ENCODE measurements at regions not wholly inside any gene's neighbourhood (a gene's known extent, or its start where the extent isn't known, plus 50 kb on each side); places are given as distances from the start of the nearest gene placed in this dataset.

DNA sequence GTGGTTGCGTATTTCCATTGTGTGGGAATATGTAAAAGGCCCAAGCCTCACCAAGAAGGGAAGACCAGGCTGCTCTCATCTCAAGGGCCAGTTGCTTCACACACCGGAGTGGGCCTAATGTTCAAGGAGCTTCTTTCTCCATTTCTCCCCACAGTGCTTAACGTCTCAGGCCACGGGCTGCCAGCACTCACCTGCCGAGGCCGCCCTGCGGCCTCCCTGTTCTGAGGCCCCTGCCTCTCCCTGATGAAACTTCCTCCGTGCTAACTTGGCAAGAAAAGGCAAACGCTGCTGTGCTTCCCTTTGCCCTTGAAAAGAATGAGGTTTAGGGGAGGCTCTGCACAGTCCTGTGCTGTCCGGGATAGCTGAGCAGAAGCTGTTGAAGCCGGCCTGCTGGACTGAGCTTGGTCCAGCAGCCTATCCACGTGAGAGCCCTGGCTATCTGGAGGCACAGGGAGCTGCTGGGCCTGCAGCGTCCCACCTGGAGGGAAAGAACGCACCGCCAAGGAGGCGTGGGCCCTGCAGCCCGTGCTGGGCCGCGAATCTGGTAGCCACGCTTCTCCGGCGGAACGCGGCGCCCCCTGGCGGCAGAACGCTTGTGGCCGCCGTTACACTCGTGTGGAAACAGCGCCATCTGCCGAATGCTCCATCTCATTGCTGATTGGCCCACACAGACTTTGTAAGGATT is 73.5 kb upstream of the PRSS3 start (continued):
- TF ChIP-seq RARG (CRISPR knock-in tag; IDR thresholded peaks at IDR 0.05; ENCODE audit: low read depth) (no peak), NCOR1 (IDR thresholded peaks at IDR 0.05; ENCODE audit: borderline replicate concordance, low read length) (no peak), RXRA (CRISPR knock-in tag; IDR thresholded peaks at IDR 0.05) (peak; percentile 51; the same call in 1 of the 2 replicates), U2AF1 (optimal IDR thresholded peaks at IDR 0.05; ENCODE audit: low read depth, low read length) (no peak), CREM (IDR thresholded peaks at IDR 0.05) (no peak), CREM (CRISPR knock-in tag; IDR thresholded peaks at IDR 0.05) (no peak), CCDC6 (CRISPR knock-in tag; IDR thresholded peaks at IDR 0.05) (peak; percentile 30; the same call in 1 of the 2 replicates), ZNF572 (CRISPR knock-in tag; IDR thresholded peaks at IDR 0.05) (no peak), ZFP90 (CRISPR knock-in tag; IDR thresholded peaks at IDR 0.05; ENCODE audit: borderline replicate concordance) (peak; percentile 83; the same call in 1 of the 2 replicates), FOXC1 (CRISPR knock-in tag; IDR thresholded peaks at IDR 0.05; ENCODE audit: borderline replicate concordance) (no peak), ZNF12 (CRISPR knock-in tag; IDR thresholded peaks at IDR 0.05) (peak; percentile 41; the same call in 1 of the 2 replicates), SIX4 (CRISPR knock-in tag; IDR thresholded peaks at IDR 0.05) (no peak), ZNF33B (CRISPR knock-in tag; IDR thresholded peaks at IDR 0.05) (0 out of 2 replicates have a peak, but pooled peaks have one; percentile 28), ZNF263 (CRISPR knock-in tag; IDR thresholded peaks at IDR 0.05) (peak; percentile 45; the same call in 1 of the 2 replicates), NFKB2 (CRISPR knock-in tag; IDR thresholded peaks at IDR 0.05; ENCODE audit: borderline replicate concordance) (peak; percentile 77; the same call in 1 of the 2 replicates)
- TF ChIP-seq, protein P1, sequence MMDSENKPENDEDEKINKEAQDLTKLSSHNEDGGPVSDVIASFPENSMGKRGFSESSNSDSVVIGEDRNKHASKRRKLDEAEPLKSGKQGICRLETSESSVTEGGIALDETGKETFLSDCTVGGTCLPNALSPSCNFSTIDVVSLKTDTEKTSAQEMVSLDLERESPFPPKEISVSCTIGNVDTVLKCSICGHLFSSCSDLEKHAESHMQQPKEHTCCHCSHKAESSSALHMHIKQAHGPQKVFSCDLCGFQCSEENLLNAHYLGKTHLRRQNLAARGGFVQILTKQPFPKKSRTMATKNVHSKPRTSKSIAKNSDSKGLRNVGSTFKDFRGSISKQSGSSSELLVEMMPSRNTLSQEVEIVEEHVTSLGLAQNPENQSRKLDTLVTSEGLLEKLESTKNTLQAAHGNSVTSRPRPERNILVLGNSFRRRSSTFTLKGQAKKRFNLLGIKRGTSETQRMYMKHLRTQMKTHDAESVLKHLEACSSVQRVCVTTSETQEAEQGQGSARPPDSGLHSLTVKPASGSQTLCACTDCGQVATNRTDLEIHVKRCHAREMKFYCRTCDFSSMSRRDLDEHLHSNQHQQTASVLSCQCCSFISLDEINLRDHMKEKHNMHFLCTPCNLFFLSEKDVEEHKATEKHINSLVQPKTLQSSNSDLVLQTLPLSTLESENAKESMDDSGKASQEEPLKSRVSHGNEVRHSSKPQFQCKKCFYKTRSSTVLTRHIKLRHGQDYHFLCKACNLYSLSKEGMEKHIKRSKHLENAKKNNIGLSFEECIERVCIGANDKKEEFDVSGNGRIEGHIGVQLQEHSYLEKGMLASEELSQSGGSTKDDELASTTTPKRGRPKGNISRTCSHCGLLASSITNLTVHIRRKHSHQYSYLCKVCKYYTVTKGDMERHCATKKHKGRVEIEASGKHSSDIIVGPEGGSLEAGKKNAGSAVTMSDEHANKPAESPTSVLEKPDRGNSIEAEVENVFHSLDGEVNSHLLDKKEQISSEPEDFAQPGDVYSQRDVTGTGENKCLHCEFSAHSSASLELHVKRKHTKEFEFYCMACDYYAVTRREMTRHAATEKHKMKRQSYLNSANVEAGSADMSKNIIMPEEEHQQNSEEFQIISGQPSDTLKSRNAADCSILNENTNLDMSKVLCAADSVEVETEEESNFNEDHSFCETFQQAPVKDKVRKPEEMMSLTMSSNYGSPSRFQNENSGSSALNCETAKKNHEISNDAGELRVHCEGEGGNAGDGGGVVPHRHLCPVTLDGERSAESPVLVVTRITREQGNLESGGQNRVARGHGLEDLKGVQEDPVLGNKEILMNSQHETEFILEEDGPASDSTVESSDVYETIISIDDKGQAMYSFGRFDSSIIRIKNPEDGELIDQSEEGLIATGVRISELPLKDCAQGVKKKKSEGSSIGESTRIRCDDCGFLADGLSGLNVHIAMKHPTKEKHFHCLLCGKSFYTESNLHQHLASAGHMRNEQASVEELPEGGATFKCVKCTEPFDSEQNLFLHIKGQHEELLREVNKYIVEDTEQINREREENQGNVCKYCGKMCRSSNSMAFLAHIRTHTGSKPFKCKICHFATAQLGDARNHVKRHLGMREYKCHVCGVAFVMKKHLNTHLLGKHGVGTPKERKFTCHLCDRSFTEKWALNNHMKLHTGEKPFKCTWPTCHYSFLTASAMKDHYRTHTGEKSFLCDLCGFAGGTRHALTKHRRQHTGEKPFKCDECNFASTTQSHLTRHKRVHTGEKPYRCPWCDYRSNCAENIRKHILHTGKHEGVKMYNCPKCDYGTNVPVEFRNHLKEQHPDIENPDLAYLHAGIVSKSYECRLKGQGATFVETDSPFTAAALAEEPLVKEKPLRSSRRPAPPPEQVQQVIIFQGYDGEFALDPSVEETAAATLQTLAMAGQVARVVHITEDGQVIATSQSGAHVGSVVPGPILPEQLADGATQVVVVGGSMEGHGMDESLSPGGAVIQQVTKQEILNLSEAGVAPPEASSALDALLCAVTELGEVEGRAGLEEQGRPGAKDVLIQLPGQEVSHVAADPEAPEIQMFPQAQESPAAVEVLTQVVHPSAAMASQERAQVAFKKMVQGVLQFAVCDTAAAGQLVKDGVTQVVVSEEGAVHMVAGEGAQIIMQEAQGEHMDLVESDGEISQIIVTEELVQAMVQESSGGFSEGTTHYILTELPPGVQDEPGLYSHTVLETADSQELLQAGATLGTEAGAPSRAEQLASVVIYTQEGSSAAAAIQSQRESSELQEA (CRISPR knock-in tag; IDR thresholded peaks at IDR 0.05; ENCODE audit: not compliant biosample characterization) = no peak
- TF ChIP-seq, protein P2, sequence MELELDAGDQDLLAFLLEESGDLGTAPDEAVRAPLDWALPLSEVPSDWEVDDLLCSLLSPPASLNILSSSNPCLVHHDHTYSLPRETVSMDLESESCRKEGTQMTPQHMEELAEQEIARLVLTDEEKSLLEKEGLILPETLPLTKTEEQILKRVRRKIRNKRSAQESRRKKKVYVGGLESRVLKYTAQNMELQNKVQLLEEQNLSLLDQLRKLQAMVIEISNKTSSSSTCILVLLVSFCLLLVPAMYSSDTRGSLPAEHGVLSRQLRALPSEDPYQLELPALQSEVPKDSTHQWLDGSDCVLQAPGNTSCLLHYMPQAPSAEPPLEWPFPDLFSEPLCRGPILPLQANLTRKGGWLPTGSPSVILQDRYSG (CRISPR knock-in tag; IDR thresholded peaks at IDR 0.05) = no peak
- TF ChIP-seq, protein P3, sequence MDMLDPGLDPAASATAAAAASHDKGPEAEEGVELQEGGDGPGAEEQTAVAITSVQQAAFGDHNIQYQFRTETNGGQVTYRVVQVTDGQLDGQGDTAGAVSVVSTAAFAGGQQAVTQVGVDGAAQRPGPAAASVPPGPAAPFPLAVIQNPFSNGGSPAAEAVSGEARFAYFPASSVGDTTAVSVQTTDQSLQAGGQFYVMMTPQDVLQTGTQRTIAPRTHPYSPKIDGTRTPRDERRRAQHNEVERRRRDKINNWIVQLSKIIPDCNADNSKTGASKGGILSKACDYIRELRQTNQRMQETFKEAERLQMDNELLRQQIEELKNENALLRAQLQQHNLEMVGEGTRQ (IDR thresholded peaks at IDR 0.05; ENCODE audit: low read depth, low read length) = no peak
- TF ChIP-seq, protein P3 (CRISPR knock-in tag; IDR thresholded peaks at IDR 0.05; ENCODE audit: borderline replicate concordance) = no peak

All from HepG2 (cell line).